ENCODE measurements at regions not wholly inside any gene's neighbourhood (a gene's known extent, or its start where the extent isn't known, plus 50 kb on each side); places are given as distances from the start of the nearest gene placed in this dataset.

- DNase-seq = no peak
These were observed 90.0 kb downstream of the FAM174B start for GRCh38 chr15:92565351-92566125.

GRCh38 chr15:92561754-92562153 lies 93.8 kb downstream of the FAM174B start:
- DNase-seq = no peak

- no peak for DNase-seq
These were observed 102.3 kb downstream of the FAM174B start for GRCh38 chr15:92553317-92553716.

- peak; percentile 6 for DNase-seq
These were observed 109.6 kb downstream of the FAM174B start for GRCh38 chr15:92545996-92546395.

GRCh38 chr15:92541291-92542200 lies 114.0 kb downstream of the FAM174B start:
- peak; percentile 54 for DNase-seq

GRCh38 chr15:92538115-92538514 lies 117.5 kb downstream of the FAM174B start:
- no peak for DNase-seq

- DNase-seq = no peak
These were observed 122.3 kb downstream of the FAM174B start for GRCh38 chr15:92533298-92533697.

- no peak for DNase-seq
These were observed 124.2 kb downstream of the FAM174B start for GRCh38 chr15:92531406-92531805.

GRCh38 chr15:92528736-92529135 lies 126.8 kb downstream of the FAM174B start:
- no peak for DNase-seq

GRCh38 chr15:92527197-92527596 lies 128.4 kb downstream of the FAM174B start:
- DNase-seq = peak; percentile 20

GRCh38 chr15:92525758-92526245 lies 129.8 kb downstream of the FAM174B start:
- DNase-seq = no peak

- no peak for DNase-seq
These were observed 130.6 kb downstream of the FAM174B start for GRCh38 chr15:92524874-92525565.

GRCh38 chr15:92524161-92524560 lies 130.5 kb downstream of the ST8SIA2 start:
- DNase-seq = no peak

GRCh38 chr15:92523176-92523575 lies 129.5 kb downstream of the ST8SIA2 start:
- DNase-seq = no peak

- peak; percentile 87 for DNase-seq
These were observed 127.9 kb downstream of the ST8SIA2 start for GRCh38 chr15:92521624-92522008.

GRCh38 chr15:92520914-92521623 lies 127.4 kb downstream of the ST8SIA2 start:
- DNase-seq = no peak

- peak; percentile 65 for DNase-seq
These were observed 126.0 kb downstream of the ST8SIA2 start for GRCh38 chr15:92519709-92520108.

Measured in fibroblast of skin of scalp (primary cell).